DOHH2 (cell line): ENCODE measurements at regions not wholly inside any gene's neighbourhood (a gene's known extent, or its start where the extent isn't known, plus 50 kb on each side); places are given as distances from the start of the nearest gene placed in this dataset.

Experiments used
- EZH2phosphoT487 ChIP-seq: fragments of 200-600 bp; sonication (generic); IDR thresholded peaks from 2 replicates; pipeline ENCODE4 v1.6.1; 2017; ENCODE audit warnings: borderline replicate concordance, mild to moderate bottlenecking, antibody characterized with exemption, low read length, moderate library complexity, mixed read lengths
- TF ChIP-seq, protein P1 (sequence below): fragments of 200-600 bp; sonication (generic); IDR thresholded peaks from one replicate; pipeline ENCODE4 v1.5.1; 2014; ENCODE audit warnings: antibody characterized with exemption, mild to moderate bottlenecking, low read depth, low read length; ENCODE audit not compliant: poor library complexity, severe bottlenecking

DNA sequence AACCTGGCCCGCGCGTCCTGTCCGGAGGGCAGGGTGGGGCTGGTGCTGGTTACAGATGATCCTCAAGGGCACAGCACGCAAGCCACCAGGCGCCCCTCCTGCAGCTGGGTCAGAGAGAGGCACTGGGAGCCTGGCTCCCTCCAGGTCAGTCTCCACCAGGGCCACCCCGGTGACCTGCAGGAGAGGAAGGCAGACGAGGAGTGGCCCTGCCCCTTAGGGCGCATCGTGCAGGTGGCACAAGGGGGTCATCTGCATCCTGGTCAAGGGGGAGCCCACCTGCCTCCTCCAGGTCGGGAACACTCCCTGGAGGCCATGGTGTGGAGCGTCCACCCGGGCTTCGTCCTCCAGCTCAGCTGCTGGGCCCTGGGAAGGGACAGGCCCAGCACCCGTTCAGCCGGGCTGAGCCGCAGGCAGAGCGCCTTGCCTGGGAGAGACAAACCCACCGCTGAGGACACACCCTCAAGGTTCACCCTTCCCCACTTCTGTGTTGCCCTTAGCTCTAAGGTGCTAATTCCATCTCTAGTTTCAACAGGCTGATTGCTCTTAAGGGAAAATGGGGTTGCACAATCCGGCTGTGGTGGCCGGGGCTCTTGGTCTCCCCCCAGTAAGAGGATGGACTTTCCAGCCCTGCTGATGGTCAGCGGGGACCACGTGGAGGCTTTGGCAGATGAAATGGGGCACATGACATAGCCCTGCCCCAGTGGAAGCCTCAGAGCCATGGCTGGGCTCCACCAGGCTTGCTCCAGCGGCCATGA, 63.2 kb downstream of the SIK1 start:
- TF ChIP-seq, protein P1, sequence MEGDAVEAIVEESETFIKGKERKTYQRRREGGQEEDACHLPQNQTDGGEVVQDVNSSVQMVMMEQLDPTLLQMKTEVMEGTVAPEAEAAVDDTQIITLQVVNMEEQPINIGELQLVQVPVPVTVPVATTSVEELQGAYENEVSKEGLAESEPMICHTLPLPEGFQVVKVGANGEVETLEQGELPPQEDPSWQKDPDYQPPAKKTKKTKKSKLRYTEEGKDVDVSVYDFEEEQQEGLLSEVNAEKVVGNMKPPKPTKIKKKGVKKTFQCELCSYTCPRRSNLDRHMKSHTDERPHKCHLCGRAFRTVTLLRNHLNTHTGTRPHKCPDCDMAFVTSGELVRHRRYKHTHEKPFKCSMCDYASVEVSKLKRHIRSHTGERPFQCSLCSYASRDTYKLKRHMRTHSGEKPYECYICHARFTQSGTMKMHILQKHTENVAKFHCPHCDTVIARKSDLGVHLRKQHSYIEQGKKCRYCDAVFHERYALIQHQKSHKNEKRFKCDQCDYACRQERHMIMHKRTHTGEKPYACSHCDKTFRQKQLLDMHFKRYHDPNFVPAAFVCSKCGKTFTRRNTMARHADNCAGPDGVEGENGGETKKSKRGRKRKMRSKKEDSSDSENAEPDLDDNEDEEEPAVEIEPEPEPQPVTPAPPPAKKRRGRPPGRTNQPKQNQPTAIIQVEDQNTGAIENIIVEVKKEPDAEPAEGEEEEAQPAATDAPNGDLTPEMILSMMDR = no peak
- TF ChIP-seq EZH2phosphoT487 = no peak
